ENCODE measurements at regions not wholly inside any gene's neighbourhood (a gene's known extent, or its start where the extent isn't known, plus 50 kb on each side); places are given as distances from the start of the nearest gene placed in this dataset.
A peak's percentile ranks its signal among the peaks of the same experiment; 100 is the strongest.

DNA sequence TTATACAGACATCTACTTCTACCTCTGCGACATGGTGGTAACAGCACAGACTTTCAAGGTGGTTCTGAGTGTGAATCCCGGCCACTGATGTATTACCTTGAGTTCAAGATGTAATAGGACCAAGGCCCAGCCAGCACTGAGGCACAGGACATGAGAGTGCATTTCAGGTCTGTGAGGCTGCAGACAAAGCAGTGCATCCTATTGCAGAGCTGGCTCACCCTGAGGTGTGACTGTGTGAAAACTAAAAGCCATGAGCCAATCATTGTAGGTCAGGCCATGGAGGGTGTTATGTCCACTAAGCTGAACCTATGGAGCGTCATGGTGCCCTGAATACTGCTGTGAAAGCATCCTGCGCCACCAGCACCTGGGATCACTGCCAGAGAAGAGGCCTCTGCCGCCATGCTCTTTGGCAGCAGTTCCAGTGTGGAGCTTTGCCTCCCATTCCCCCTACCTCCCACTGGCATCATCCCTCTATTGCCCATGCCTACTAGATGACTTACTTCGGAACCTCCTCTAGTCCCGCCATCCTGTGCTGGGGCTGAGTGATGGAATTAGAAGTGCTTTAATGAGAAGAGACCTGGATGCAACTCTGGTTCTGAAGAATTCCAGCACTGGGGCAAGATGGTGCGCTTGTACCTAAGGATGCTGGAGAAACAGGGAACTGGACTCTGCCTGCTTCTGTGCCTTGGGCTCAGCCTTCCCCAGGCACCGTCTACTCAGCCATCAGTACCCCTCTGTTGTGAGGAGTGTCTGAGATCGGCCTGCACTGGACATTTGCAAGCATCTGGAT lies 112.0 kb upstream of the RMDN2 start:
- DNase-seq: no peak

DNA sequence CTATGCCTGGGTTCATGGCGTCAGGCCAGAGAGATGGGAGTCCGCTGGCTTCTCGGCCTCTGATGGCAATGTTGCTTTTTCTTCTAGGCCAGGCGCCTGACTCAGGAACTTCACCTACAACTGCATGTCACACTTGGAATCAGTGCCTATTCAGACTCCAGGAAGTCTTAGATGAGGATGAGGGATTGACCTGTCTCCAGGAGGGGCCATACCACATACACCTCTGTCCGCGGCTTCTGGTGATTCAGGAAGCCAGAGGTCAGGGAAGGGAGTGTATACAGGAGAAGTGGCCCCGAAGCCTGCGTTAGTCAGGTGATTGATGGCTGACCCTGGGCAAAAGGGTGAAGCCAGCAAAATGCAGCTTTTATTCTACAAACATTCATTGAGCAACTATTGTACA lies 109.1 kb upstream of the RMDN2 start:
- no peak for DNase-seq

DNA sequence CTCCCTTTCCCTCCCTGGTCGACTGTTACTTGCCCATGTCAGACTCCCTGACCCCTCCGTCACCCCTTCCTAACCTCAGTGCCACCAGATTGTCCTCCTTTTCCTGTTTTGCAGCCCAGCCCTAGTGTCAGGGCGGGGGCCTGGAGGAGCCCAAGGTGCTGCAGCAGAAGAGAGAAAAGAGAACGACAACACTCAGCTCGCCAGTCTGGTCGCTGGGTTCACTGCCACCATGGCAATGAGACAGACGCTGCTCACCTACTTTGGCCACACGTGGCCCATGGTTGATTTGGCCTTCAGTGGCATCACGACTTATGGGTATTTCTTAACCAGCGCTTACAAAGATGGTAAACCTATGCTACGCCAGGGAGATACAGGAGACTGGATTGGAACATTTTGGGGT lies 108.4 kb upstream of the RMDN2 start:
- no peak for DNase-seq

- no peak for DNase-seq
Measured at GRCh38 chr2:37819186-37819585, 105.9 kb upstream of the RMDN2 start.

- DNase-seq: peak; percentile 60
Measured at GRCh38 chr2:37820471-37820986, 104.6 kb upstream of the RMDN2 start.

GRCh38 chr2:37825586-37825985 lies 99.5 kb upstream of the RMDN2 start:
- no peak for DNase-seq

GRCh38 chr2:37826611-37827010 lies 98.5 kb upstream of the RMDN2 start:
- DNase-seq: no peak

DNA sequence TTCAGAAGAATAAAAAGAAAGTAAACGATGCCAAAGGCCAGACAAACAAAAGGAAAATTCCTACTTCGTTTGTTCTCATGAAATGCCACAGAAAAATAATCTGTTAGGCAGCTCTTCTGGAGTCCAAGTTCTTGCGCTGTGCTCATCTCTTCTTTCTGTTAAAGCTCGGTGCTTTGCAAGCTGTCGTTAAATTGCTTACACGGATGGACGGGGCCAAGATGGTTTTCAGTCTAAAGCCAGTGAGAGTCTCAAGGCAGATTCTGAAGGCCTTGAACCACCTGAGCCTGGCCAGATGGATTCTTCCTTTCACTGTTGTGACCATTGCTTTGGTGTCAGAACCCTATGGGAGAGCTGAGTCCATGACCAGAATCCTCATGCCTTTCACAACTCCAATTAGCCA lies 97.6 kb upstream of the RMDN2 start:
- DNase-seq: no peak

GRCh38 chr2:37827911-37828511 lies 97.1 kb upstream of the RMDN2 start:
- peak; percentile 38 for DNase-seq

DNA sequence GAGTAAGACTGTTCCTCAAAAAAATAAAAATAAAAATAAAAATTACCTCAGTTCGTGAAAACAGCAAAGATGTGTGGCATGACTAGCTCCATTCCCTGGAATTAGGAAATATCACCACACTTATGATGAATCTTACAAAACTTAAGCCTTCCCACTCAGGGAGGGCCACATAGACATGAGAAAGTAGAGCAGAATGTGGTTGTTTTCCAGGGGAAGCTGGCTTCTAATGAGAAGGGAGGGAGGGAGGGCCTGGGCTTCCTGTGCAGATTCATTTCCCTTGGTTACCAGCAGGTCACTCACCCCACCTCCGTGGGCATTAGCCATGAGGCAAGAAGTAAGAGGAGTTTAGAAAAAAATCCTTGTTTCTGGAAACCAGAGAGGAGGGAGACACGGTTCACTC lies 95.9 kb upstream of the RMDN2 start:
- peak; percentile 84 for DNase-seq

DNA sequence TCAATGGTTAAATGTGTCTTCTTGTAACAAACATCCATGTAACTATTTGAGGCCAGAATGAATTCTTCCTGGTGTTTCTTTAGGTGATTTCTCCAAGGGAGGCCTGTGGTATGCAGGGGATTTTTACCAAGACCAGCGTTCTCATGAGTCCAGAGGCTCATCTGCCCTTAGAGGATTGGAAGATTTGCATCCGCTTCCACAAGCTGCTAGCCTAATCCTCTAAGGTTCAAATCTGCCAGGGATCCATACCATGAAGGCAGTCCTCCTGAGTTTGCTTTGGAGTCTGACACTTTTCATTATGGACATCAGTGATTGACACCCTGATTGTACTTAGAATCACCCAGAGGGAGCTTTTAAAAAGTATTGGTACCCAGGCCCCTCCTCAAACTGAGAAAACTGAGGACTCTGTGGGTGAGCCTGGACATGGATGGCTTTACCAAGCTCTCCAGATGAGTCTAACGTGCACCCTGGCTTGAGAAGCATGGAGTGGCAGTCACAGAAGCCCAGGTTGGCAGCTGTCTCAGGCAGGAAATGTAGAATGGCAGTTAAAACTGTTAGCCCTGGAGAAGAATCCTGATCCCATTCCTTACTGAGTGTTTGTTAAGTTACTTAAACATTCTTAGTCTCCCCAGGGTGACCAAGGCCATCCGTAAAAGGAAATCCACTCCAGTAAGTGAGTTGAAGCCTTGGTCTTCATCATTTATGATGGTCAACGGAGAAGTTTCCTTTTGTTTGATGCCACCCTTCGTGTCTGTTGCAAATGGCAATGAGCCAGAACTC lies 95.3 kb upstream of the RMDN2 start:
- DNase-seq: no peak

DNA sequence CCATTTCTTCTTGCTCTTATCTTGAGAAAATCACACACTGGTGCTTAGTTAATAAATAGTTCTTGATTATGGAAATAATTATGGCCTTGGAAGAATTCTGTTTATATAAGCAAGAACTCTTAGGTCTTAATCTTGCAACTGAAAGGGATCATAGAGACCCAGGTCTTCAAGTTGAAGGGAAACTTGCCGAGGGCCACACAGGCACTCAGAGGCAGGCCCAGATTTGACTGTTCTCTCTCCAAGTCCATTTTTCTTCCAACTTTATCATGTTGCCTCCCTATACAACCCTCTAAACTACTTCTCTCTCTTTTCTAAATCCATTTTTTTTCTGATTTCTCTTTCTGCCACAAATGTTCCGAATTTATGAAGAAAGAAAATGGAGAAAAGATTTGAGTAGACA lies 94.5 kb upstream of the RMDN2 start:
- no peak for DNase-seq

DNA sequence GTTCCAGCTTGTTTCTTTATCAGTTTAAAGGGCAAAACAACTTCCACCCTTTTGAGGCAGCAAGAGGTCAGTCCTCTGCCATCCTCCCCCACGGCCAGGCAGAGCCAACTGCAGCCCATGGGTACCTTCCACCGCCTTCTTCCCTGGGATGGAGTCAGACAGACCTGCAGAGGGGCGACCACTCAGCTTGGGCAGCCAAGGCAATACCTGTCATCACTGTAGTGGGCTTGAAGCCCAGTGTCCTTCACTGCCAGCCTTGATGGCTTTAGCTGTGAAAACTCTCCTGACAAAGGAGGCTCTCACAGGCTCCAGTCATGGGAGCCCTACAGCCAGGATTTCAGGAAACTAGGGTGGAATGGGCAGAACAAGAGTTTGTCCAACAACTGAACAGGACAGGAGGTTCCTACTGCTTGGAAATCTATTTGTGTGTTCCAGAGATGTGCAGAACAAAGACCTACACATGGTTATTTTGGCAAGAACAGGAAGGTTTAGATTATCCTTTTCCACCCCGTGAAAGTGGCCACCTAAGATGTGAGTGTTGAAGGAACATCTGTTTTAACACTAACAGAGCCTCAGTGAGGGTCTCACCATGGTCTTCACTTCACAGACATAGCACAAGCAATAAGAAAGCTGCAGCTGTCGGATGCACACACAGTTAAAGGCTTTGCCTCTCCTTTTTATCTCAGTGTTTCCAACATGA lies 93.9 kb upstream of the RMDN2 start:
- DNase-seq: no peak

DNA sequence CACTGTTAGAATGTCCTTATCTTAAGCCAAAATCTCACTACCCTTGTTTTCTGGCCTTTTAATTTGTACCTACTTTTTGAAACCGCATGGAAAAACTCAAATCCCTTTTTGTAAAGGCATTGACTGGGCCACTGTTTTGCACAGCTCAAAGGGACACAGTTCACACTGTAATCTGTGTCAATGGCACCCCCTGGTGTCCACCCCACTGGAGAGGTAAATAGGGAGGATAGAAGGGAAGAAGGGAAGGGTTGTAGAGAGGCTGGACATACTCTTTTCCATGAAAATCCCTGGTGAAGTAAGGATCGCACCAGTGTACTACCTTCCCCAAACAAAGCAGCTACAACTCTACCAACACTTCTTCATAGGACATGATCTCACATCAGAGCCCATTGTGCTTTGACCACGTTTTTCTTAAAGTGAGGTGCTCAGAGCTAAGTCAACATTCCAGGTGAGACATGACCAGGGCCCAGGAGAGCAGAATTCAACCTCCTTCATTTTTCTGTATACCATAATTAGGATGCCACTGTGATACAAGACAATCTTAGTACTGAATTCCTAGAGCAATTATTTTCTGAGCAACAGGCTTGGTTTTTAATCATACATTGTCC lies 92.4 kb upstream of the RMDN2 start:
- DNase-seq: peak; percentile 90

GRCh38 chr2:37833423-37833822 lies 91.7 kb upstream of the RMDN2 start:
- DNase-seq: no peak

DNA sequence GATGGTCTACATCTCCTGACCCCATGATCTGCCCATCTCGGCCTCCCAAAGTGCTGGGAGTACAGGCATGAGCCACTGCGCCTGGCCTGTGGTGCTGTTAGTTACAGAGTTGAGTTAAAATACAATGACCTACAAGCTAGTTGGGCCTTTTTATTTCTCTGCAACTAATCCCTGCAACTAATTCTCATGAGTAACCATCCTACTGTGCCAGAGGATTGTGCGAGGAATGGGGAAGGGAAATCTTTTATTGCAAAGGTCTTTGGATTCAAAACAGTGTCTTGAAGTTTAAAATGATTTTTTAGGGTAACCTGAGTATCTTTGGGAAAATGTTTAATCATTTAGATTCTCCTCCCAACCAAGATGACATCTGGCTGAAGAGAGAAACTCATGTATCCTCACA lies 88.8 kb upstream of the RMDN2 start:
- DNase-seq: no peak

DNA sequence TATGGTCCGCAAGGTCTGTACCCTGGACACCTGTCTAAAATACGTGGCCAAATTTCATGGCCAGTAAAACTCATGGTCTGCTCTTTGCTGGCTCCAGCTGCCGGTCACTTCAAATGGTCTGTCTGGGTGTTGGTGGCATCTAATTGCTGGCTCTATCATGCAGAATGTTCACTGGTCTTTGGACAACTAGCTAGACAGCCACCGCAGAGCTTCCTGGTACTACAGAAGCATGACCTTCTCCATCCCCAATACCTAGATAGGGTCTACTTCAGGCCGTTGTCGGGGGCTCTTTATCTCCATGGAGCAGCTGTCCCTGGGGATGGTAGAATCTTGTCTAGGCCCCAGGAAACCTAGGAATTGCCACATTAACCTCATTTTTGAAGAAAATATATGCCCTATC lies 88.4 kb upstream of the RMDN2 start:
- DNase-seq: no peak

- no peak for DNase-seq
Measured at GRCh38 chr2:37837628-37838328, 87.3 kb upstream of the RMDN2 start.

- DNase-seq: no peak
Measured at GRCh38 chr2:37838541-37839167, 86.4 kb upstream of the RMDN2 start.

- no peak for DNase-seq
Measured at GRCh38 chr2:37839991-37840390, 85.1 kb upstream of the RMDN2 start.

GRCh38 chr2:37842732-37843440 lies 82.2 kb upstream of the RMDN2 start:
- DNase-seq: no peak
